ENCODE measurements at regions not wholly inside any gene's neighbourhood (a gene's known extent, or its start where the extent isn't known, plus 50 kb on each side); places are given as distances from the start of the nearest gene placed in this dataset.
A peak's percentile ranks its signal among the peaks of the same experiment; 100 is the strongest.
"Not testable (repeated sequence)": the region's sequence is repeated elsewhere in the genome, so short reads cannot be mapped to it uniquely, and the experiment has no call there.

GRCh38 chr13:50457415-50458393, 385.8 kb downstream of the DLEU7 start:
- no peak for DNase-seq

DNA sequence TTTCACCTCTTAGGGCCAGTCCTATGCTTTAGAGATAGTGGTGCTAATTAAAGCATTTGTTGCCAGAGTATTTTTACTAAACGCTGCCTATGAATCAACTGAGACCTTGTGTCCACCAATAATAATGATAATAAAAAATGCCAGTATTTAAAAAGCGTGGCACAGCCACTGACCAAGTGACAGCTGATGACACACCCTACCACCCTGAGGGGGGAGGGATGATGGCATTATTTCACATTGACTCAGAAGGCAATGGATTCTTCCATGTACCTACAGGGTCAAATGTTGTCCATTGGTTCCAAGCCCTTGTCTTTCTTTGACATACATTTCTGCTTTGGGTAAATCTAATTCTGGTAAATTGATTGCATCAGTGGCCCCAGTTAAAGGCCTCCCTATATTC, 384.4 kb downstream of the DLEU7 start:
- DNase-seq: no peak

DNA sequence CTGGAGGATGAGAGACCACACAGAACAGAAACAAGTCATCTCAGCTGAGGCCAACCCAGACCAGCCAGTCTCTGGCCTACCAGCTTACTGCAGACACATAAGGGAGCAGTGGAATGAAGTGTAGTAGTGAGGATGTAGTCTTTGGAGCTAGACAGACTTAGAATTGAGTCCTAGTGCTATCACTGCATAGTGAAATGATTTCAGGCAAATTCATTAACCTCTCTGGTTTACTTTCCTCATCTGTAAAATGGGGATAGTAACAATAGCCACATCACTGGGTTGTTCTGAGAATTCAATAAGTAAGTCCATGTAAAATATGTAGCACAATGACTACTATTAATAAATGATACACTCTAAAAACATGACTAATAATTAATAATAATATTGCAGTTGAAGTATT, 383.8 kb downstream of the DLEU7 start:
- DNase-seq: no peak

DNA sequence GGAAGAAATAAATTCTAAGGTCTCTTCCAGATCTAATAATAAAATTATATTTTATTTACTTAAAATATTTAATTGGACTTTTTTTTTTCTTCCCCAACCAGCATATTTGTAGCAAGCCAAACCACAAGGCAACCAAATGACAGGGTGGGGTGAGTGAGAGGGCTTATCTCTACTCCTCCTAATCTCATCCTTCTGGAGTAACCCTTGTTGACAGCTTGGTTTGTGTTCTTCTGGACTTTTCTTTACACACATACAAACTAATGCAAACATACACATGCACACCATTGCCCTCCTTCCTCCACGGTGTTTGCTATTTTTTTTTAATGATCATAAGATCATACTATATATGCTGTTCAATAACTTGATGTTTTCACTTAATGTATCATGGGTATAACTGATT, 383.1 kb downstream of the DLEU7 start:
- DNase-seq: no peak

DNA sequence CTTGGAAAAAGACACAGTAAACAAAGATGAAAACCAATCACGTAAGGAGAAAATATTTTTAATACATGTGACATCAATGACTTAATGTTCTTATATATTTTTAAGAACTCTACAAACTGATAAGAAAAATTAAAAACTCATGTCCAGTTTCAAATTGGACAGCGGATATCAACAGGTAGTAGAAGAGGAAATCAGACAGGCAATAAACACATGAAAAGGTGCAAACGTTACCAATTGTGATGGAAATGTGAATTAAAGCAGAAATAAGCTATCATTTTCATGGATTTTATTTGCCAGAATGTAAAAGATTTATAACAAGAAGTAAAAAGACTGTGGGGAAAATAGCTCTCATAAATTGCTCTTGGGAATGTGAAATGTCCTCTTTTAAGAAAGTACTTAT, 382.3 kb downstream of the DLEU7 start:
- DNase-seq: no peak

- DNase-seq: peak; percentile 27
Measured at GRCh38 chr13:50463719-50464118, 379.8 kb downstream of the DLEU7 start.

GRCh38 chr13:50464349-50465251, 378.9 kb downstream of the DLEU7 start:
- DNase-seq: no peak

- no peak for DNase-seq
Measured at GRCh38 chr13:50466456-50466855, 377.0 kb downstream of the DLEU7 start.

- DNase-seq: peak; percentile 57
Measured at GRCh38 chr13:50467156-50468110, 376.1 kb downstream of the DLEU7 start.

DNA sequence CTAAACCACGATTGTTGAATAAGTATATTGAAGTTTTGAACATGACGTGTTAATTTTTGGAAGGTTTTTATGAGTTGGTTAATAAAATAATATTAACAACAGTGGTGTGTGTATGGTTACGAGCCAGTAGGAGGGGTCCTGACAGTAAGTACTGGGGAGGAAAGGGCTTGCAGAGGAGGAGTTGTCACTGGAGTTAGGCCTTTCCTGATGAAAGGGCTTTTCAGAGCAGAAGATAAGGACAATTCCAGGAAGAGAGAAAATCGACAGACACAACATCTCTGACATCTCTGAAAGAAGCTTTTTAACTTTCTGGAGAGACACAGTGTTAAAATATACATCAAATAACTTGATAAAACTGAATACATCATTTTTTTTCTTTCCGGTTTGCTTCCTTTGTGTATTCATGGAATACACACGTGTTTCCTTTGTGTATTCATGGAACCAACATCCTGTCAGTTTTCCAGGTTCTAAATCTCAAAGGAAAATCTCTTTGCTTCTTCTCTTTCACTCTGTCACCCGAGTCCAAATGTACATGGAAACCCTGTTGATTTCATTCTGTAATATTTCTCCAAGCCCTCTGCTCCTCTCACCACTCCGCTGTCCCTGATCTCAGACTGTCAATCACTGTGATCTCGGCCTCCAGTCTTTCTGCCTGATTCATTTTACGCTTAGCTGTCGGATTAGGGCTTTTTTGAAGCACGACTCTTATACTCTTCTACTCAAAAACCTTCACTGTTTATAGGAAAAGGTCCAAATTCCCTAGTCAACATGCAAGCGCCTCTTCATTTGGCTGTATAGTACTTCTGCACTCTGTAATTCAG, 374.4 kb downstream of the DLEU7 start:
- DNase-seq: no peak

- not testable (repeated sequence) for DNase-seq
Measured at GRCh38 chr13:50473050-50473449, 370.4 kb downstream of the DLEU7 start.

GRCh38 chr13:50474088-50474662, 369.3 kb downstream of the DLEU7 start:
- DNase-seq: no peak

GRCh38 chr13:50476577-50477285, 366.8 kb downstream of the DLEU7 start:
- DNase-seq: no peak

GRCh38 chr13:50481936-50482335, 361.6 kb downstream of the DLEU7 start:
- DNase-seq: no peak

DNA sequence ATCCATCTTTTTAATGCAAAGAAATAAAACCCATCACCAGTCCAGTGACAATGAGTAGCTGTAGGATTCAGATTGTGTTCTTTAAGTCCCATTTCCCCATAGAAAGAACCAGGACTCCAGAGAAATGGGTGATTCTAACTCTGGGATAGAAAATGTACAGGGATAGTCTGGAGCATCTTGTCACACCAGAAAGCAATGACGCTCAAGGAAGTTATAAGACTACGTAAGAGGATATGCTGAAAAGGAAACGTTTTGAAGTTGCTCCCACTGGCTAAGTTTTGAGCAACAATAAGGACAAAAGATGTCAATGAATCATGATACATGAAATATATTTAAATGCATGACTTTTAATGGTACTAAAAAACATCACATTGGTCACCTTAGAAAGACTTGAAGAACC, 360.1 kb downstream of the DLEU7 start:
- DNase-seq: no peak

DNA sequence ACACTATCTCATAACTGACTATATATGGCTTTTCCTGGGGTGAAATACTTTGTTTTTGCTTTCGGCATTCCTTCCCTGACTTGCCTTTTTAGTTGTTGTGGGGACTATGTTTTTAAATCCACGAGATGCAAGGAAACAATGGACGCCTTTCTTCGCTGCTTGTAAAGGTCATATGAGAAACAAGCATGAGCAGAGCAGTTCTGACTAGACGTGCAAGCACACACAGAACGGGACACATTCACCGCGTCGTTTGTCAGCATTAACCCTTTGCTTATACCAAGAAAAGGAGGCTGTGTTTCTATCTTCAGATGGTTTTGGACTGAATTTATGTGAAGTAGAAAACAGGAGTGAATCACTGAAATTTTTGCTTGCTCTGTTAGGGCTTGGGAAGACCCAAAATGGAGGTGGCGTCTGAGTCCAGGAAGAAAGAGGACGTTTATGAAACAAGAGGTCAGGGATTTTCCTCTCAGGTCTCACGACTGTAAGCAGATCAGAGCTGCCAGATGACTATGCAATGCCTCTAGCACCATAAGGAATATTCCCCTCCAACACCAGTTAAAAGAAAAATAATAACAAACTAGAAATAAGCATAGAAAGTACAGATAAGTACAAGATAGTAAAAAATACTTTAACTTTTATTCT, 358.9 kb downstream of the DLEU7 start:
- DNase-seq: no peak

GRCh38 chr13:50485979-50486935, 357.2 kb downstream of the DLEU7 start:
- DNase-seq: peak; percentile 62

DNA sequence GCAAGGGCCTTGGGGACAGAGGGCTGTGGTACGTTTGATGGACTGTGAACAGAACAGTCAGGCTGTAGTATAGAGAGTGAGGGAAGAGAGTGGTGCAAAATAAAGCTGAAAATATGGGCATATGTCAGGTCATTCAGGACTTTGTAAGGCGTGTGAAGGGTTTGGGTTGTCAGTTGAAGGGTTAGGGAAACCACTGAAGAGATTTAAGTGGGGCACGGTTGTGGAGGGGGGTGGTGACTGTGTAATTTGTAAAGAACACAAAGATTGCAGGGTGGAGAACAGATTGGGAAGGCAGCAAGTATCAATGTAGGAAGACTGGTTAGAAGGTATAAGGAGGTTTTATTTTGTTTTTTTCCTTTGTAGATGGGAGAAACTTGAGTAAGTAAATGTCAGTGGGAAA, 349.8 kb downstream of the DLEU7 start:
- DNase-seq: no peak

Measured in fibroblast of skin of abdomen (primary cell).